NCI-H748 (cell line): ENCODE measurements at regions not wholly inside any gene's neighbourhood (a gene's known extent, or its start where the extent isn't known, plus 50 kb on each side); places are given as distances from the start of the nearest gene placed in this dataset.
A peak's percentile ranks its signal among the peaks of the same experiment; 100 is the strongest.

ENCODE experiments used
- DNase-seq: peaks from one replicate; lab custom pipeline; 2025; ENCODE audit not compliant: unreplicated experiment; lab: John Stamatoyannopoulos, UW

DNA sequence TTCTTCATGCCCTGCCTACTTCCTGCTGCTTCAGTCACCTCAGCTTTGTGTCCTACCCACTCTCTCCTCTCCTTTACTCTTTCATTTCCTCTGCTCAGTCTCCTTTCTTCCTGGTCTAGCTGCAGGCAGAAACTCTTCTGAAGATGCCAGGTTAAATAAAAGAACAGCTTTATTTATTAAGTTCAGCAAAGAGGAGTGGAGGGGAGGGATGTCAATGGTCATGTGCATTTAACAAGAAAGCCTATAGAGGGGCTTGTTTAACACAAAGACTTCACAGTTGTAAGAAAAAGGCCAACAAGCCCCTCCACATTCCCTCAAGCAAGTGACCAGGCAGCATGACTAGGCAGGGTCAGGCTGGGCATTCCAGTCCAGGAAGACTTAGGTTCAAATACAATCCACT lies 609.2 kb downstream of the INSC start:
- no peak for DNase-seq

GRCh38 chr11:15724601-15725000 lies 609.9 kb downstream of the INSC start:
- DNase-seq, result no peak

DNA sequence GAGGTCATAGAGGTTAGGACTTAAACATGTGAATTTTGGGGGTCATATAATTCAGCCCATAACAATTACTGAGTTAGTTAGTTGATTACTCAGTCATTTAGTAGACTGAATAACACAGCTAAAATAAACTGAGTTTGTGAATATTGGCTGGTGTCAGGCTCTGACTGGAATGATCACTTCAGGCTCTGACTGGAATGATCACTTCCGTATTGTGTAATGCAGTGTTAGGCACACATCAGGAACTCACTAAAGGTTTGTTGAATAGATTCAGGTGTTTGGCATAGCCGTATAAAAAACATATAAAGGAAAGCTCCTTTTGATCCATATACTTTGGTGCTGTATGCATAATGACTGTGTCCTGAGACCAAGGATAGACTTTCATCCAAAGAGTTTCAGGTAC lies 610.5 kb downstream of the INSC start:
- DNase-seq, result no peak

DNA sequence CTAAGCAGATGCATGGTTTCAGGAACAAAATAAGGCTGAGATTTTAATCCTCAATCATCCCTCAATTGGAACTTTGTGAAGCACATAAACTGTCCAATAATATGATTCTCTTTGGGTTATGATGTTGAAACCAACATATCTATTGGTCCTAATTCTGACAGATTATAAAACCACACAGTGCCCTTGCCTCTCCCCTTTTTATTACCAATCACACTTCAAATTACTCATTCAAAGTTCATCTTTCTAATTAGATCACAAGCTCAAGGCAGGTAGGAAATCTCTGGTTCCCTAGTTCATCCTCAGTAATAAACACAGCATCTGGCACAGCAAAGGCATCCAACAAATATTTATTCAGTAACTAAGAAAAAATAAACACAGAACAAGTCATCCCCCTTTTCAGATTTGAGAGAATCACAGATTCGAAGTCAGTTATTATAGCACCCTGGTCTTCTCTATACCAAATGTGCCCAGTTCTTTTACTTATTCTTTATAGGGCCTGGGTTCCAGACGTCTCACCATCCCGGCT lies 611.6 kb downstream of the INSC start:
- no peak for DNase-seq

- DNase-seq, result no peak
Measured at GRCh38 chr11:15726893-15727519, 612.3 kb downstream of the INSC start.

- no peak for DNase-seq
Measured at GRCh38 chr11:15727520-15727914, 612.8 kb downstream of the INSC start.

DNA sequence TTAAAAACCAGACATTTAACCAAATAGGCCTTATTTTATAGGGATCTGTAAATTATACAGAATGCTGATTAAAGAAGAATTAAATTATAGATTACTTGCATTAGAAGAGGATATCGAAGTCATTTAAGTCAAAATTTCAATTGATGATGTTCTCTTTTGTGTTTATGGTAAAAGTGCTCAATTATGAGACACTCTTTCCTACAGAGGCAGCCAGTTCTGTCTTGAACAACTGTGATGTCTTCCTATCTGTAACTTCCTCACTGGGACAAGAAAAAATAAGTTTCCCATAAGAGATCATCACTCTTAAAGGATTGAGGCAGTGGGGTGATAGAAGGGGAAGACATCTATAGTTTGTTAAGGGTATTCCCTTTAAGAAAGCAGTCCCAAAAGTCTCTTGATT lies 613.5 kb downstream of the INSC start:
- no peak for DNase-seq

GRCh38 chr11:15730263-15730994 lies 615.7 kb downstream of the INSC start:
- DNase-seq, result peak; percentile 45

DNA sequence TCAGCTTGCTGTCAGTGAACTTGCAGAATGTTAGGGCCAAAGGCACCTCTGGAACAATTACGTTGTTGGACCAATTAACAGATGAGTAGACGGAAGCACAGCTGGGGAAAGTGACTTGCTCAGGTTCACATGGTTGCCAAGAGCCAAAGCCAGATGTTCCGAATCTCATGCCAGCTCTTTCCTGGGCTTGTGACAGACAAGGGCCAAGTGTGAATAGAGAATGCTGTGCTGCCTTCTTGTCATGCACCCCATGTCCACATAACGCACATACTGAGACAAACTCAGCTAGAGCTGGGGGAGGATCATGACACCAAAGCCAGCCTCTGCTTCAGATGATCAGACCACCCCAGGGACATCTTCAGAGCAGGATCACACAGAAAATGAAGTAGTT lies 616.3 kb downstream of the INSC start:
- DNase-seq, result no peak

DNA sequence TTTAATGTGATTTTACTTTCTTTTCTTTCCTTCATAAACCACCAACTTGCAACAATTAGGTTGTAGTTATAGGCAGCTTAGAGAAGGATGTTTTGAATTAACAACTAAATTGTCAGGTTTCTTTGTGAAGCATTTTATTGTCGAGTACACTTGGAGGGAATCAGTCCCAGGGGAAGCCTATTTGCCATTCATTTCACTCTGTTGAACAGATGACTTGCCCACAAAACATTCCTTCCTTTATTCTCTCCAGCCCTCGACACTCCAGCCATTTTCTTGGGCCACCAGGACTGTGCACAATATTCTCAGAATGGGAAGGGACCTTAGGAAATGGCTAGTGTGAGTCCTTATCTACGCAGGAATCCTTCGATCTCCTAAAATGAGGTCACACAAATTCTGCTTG lies 620.6 kb downstream of the SOX6 start:
- DNase-seq, result no peak

- DNase-seq, result no peak
Measured at GRCh38 chr11:15737320-15737719, 619.0 kb downstream of the SOX6 start.

DNA sequence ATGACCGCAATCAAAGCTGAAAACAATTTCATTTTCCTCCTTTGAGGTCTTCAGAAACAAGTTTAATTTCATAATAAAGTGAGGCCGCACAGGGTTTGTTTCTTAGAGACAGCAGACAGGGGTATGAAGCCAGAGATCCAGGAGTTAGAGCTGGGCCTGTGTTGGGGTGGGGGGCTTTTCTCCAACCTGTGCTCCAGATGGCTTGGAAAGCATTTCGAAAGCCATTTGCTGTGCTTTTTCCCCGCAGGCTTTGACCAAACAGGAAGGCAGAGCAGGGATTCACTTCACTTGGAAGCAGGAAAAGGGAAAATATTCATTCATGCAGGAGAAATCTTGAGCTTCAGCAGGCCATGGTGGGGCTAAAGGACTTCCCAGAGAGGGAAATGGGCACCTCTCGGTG lies 617.4 kb downstream of the SOX6 start:
- DNase-seq, result no peak

GRCh38 chr11:15742626-15743519 lies 613.5 kb downstream of the SOX6 start:
- DNase-seq, result peak; percentile 92

DNA sequence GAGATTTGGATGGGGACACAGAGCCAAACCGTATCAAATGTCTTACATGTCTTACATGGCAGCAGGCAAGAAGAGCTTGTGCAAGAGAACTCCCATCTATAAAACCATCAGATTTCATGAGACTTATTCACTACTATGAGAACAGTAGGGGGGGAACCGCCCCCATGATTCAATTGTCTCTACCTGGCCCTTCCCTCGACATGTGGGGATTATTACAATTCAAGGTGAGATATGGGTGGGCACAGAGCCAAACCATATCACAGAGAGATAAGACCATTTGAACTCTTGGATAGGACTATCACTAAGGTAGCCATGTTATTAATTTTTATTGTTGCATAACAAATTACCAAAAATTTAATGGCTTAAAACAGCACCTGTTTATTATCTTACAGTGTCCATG lies 611.7 kb downstream of the SOX6 start:
- DNase-seq, result no peak

DNA sequence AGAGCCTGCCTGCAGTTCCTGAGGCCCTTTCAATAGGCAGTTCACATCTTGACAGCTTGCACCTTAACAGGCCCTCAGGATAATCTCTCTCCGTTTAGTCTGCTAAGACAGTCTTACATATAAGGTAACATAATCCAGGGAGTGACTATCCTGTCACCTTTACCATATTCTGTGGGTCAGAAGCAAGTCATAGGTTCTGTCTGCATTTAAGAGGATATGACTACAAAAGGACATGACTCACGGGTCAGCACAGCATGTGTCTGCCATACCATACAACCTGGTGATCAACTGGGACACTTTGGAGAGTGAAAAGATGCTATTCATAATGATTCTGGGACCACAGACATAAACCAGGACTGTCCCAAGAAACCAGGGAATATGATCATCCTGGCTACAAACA lies 611.1 kb downstream of the SOX6 start:
- DNase-seq, result no peak

- DNase-seq, result no peak
Measured at GRCh38 chr11:15747671-15748070, 608.7 kb downstream of the SOX6 start.

- DNase-seq, result no peak
Measured at GRCh38 chr11:15748132-15748531, 608.2 kb downstream of the SOX6 start.

- no peak for DNase-seq
Measured at GRCh38 chr11:15748741-15749140, 607.6 kb downstream of the SOX6 start.

DNA sequence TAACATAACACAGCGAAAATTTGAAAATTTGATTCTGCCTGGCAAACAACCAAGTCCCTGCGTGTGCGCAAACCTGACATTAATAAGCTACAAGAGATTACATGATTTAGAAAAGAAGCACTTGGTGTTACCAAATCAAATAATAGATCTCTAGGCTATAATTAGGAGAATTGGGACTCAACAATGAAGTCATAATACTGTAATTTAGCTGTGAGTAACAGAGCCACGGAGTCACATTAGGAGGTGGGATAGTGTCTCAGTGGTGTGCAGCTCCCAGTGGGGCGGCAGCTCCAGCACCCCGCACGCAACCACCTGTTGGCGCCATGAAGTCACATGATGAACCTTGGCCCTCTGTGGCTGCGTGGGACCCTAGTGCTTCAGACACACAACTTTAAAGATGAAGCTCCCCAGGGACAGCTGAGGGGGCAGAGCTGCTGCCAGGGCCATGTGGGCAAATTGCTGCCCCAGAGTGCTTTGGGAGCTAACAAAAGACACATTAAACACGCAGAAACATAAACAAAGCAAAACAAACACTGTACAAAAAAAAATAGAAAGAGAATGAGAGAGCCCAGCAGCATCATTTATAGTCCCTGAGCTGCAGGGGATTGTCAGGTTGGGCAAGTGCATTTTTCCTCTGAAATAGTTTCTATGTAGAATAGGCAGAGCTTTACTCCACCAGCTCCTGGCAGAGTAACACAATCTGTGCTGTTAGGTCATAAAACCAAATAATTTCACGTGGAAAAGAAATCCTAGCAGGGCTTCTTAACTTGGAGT lies 605.6 kb downstream of the SOX6 start:
- DNase-seq, result peak; percentile 99

GRCh38 chr11:15754221-15754620 lies 602.1 kb downstream of the SOX6 start:
- no peak for DNase-seq
